ENCODE measurements at regions not wholly inside any gene's neighbourhood (a gene's known extent, or its start where the extent isn't known, plus 50 kb on each side); places are given as distances from the start of the nearest gene placed in this dataset.

- no peak for DNase-seq
These were observed 190.9 kb downstream of the CENPW start for GRCh38 chr6:126530775-126531174.

- DNase-seq = no peak
These were observed 191.4 kb downstream of the CENPW start for GRCh38 chr6:126531286-126531685.

- DNase-seq = no peak
These were observed 191.9 kb downstream of the CENPW start for GRCh38 chr6:126531840-126532239.

- DNase-seq = no peak
These were observed 194.5 kb downstream of the CENPW start for GRCh38 chr6:126534401-126534800.

- no peak for DNase-seq
These were observed 195.2 kb downstream of the CENPW start for GRCh38 chr6:126535138-126535537.

- no peak for DNase-seq
These were observed 195.7 kb downstream of the CENPW start for GRCh38 chr6:126535595-126535994.

- no peak for DNase-seq
These were observed 197.3 kb downstream of the CENPW start for GRCh38 chr6:126537061-126537816.

GRCh38 chr6:126539022-126539421 lies 199.1 kb downstream of the CENPW start:
- DNase-seq = peak; percentile 27

GRCh38 chr6:126540161-126540560 lies 200.2 kb downstream of the CENPW start:
- no peak for DNase-seq

GRCh38 chr6:126541806-126542491 lies 202.0 kb downstream of the CENPW start:
- no peak for DNase-seq

GRCh38 chr6:126546541-126547120 lies 206.7 kb downstream of the CENPW start:
- no peak for DNase-seq

- DNase-seq = no peak
These were observed 208.4 kb downstream of the CENPW start for GRCh38 chr6:126548300-126548699.

GRCh38 chr6:126550323-126550722 lies 210.4 kb downstream of the CENPW start:
- no peak for DNase-seq

- DNase-seq = no peak
These were observed 211.9 kb downstream of the CENPW start for GRCh38 chr6:126551832-126552231.

GRCh38 chr6:126553854-126554253 lies 213.9 kb downstream of the CENPW start:
- DNase-seq = no peak

GRCh38 chr6:126570507-126570906 lies 230.6 kb downstream of the CENPW start:
- no peak for DNase-seq

GRCh38 chr6:126574301-126574700 lies 234.4 kb downstream of the CENPW start:
- DNase-seq = no peak

- DNase-seq = no peak
These were observed 241.4 kb downstream of the CENPW start for GRCh38 chr6:126581316-126581715.

GRCh38 chr6:126600258-126600916 lies 260.5 kb downstream of the CENPW start:
- DNase-seq = no peak

GRCh38 chr6:126603410-126603809 lies 263.5 kb downstream of the CENPW start:
- no peak for DNase-seq

- no peak for DNase-seq
These were observed 265.2 kb downstream of the CENPW start for GRCh38 chr6:126605089-126605488.

- DNase-seq = no peak
These were observed 267.4 kb downstream of the CENPW start for GRCh38 chr6:126607289-126607688.

- no peak for DNase-seq
These were observed 268.8 kb downstream of the CENPW start for GRCh38 chr6:126608681-126609080.

All from amniotic stem cell (primary cell).